OCI-LY3 (cell line): ENCODE measurements at regions not wholly inside any gene's neighbourhood (a gene's known extent, or its start where the extent isn't known, plus 50 kb on each side); places are given as distances from the start of the nearest gene placed in this dataset.

Experiments
- H2AFZ ChIP-seq: fragments of 200-600, 300-600 bp; shearing (Covaris generic); 2 replicates; pipeline ENCODE4 v1.6.0; 2014; ENCODE audit warnings: antibody characterized with exemption, low read depth, low read length
- H3K27ac ChIP-seq: fragments of 200-600, 300-600 bp; sonication (generic); 2 replicates; pipeline ENCODE4 v1.5.1; 2014; ENCODE audit warnings: mild to moderate bottlenecking, low read length, moderate library complexity, mixed read lengths
- H3K27me3 ChIP-seq: fragments of 200-600, 300-600 bp; sonication (generic); 2 replicates; pipeline ENCODE4 v1.6.1; 2014; ENCODE audit warnings: low read depth, low read length, mixed read lengths
- H3K36me3 ChIP-seq: fragments of 200-600, 300-600 bp; sonication (generic); replicated peaks from 2 replicates; pipeline ENCODE3; 2014; ENCODE audit warnings: low read depth, low read length, mixed read lengths
- H3K4me1 ChIP-seq: fragments of 300-600, 200-600 bp; sonication (generic); 2 replicates; pipeline ENCODE4 v1.6.1; 2014; ENCODE audit warnings: low read length, mixed read lengths
- H3K4me2 ChIP-seq: fragments of 200-600, 300-600 bp; sonication (generic); 2 replicates; pipeline ENCODE4 v1.6.1; 2014; ENCODE audit warnings: low read length, mixed read lengths
- H3K4me3 ChIP-seq: fragments of 300-600, 200-600 bp; sonication (generic); 2 replicates; pipeline ENCODE4 v1.5.1; 2014; ENCODE audit warnings: antibody characterized with exemption, mild to moderate bottlenecking, low read length, moderate library complexity
- H3K79me2 ChIP-seq: fragments of 300-600, 200-600 bp; shearing (Covaris generic); 2 replicates; pipeline ENCODE4 v1.6.1; 2014; ENCODE audit warnings: mild to moderate bottlenecking, low read length, mixed read lengths
- H3K9ac ChIP-seq: fragments of 300-600, 200-600 bp; shearing (Covaris generic); 2 replicates; pipeline ENCODE4 v1.6.0; 2014; ENCODE audit warnings: mild to moderate bottlenecking, low read length, moderate library complexity
- H3K9me3 ChIP-seq: fragments of 200-600, 300-600 bp; shearing (Covaris generic); 2 replicates; pipeline ENCODE4 v1.6.1; 2014; ENCODE audit warnings: low read length, mixed read lengths; ENCODE audit not compliant: insufficient read depth
- H4K20me1 ChIP-seq: fragments of 200-600, 300-600 bp; sonication (generic); 2 replicates; pipeline ENCODE4 v1.6.1; 2016; ENCODE audit warnings: low read length, mixed read lengths; ENCODE audit not compliant: insufficient read depth
- CTCF ChIP-seq: fragments of 200-600, 300-600 bp; sonication (generic); IDR thresholded peaks from 2 replicates; pipeline ENCODE4 v1.5.1; 2014; ENCODE audit warnings: antibody characterized with exemption, low read length, low read depth
- EZH2phosphoT487 ChIP-seq: fragments of 200-600 bp; shearing (Covaris generic); IDR thresholded peaks from 2 replicates; pipeline ENCODE4 v1.6.1; 2018; ENCODE audit warnings: antibody characterized with exemption, mixed run types, low read depth

GRCh38 chr11:70651031-70651430 lies 252.7 kb downstream of the CTTN start:
- Histone ChIP-seq H4K20me1 (peaks cover 21% of the 10 kb centered on the region), H3K4me2 (no peak overlapping the region), H3K27me3 (peaks cover 9% of the 10 kb centered on the region; the same call in 1 of the 2 replicates), H3K4me3 (no peak overlapping the region), H3K9ac (no peak overlapping the region), H3K79me2 (no peaks in the 10 kb centered on the region), H3K36me3 (no peaks in the 10 kb centered on the region), H3K27ac (no peak overlapping the region), H3K4me1 (no peaks in the 10 kb centered on the region), H3K9me3 (no peaks in the 10 kb centered on the region), H2AFZ (no peak overlapping the region)
- TF ChIP-seq CTCF (no peak), EZH2phosphoT487 (no peak)

- Histone ChIP-seq H3K27ac (no peak overlapping the region), H3K36me3 (no peaks in the 10 kb centered on the region), H3K9ac (no peak overlapping the region), H3K4me2 (no peak overlapping the region), H3K4me1 (no peaks in the 10 kb centered on the region), H4K20me1 (peaks cover 12% of the 10 kb centered on the region; the same call in 1 of the 2 replicates), H3K4me3 (no peak overlapping the region), H3K9me3 (no peaks in the 10 kb centered on the region), H2AFZ (no peak overlapping the region), H3K27me3 (peaks cover 5% of the 10 kb centered on the region; the same call in 1 of the 2 replicates), H3K79me2 (no peaks in the 10 kb centered on the region)
- TF ChIP-seq EZH2phosphoT487 (no peak), CTCF (no peak)
Measured at GRCh38 chr11:70654016-70654415, 255.7 kb downstream of the CTTN start.

GRCh38 chr11:70655816-70656215 lies 257.5 kb downstream of the CTTN start:
- H3K27me3 ChIP-seq, result peaks cover 5% of the 10 kb centered on the region; the same call in 1 of the 2 replicates
- H3K79me2 ChIP-seq, result no peaks in the 10 kb centered on the region
- no peak overlapping the region for H3K4me3 ChIP-seq
- H3K36me3 ChIP-seq, result no peaks in the 10 kb centered on the region
- TF ChIP-seq EZH2phosphoT487 (no peak), CTCF (no peak)
- no peaks in the 10 kb centered on the region for H3K9me3 ChIP-seq
- H3K27ac ChIP-seq, result no peak overlapping the region
- H3K4me1 ChIP-seq, result no peaks in the 10 kb centered on the region
- no peak overlapping the region for H2AFZ ChIP-seq
- H3K4me2 ChIP-seq, result no peak overlapping the region
- H4K20me1 ChIP-seq, result peaks cover 2% of the 10 kb centered on the region; the same call in 1 of the 2 replicates
- no peak overlapping the region for H3K9ac ChIP-seq

GRCh38 chr11:70656252-70656651 lies 257.9 kb downstream of the CTTN start:
- Histone ChIP-seq H3K4me3 (no peak overlapping the region), H4K20me1 (no peaks in the 10 kb centered on the region), H2AFZ (no peak overlapping the region), H3K4me2 (no peak overlapping the region), H3K27me3 (peaks cover 5% of the 10 kb centered on the region; the same call in 1 of the 2 replicates), H3K4me1 (no peaks in the 10 kb centered on the region), H3K9ac (no peak overlapping the region), H3K79me2 (no peaks in the 10 kb centered on the region), H3K36me3 (no peaks in the 10 kb centered on the region), H3K27ac (no peak overlapping the region), H3K9me3 (no peaks in the 10 kb centered on the region)
- TF ChIP-seq CTCF (no peak), EZH2phosphoT487 (no peak)
